CD14-positive monocyte (primary cell): ENCODE measurements at regions not wholly inside any gene's neighbourhood (a gene's known extent, or its start where the extent isn't known, plus 50 kb on each side); places are given as distances from the start of the nearest gene placed in this dataset.

Source experiments
- DNase-seq, 3 donors: peaks; one replicate each; pipeline ENCODE4 v3.0.0-alpha.2; 2011 to 2022
- H2AFZ ChIP-seq: 2 replicates; pipeline ENCODE4 v1.6.0; 2012; ENCODE audit warnings: mild to moderate bottlenecking, low read depth, low read length, inconsistent platforms; ENCODE audit not compliant: insufficient read depth, poor library complexity, severe bottlenecking
- H3K27ac ChIP-seq, 2 donors: 1 replicate in 1 of 2; 2 replicates in 1 of 2; pipeline ENCODE4 v1.5.1; 2012 to 2013; ENCODE audit warnings: low read length in 2 of 2, control low read depth in 1 of 2, inconsistent platforms in 1 of 2, low read depth in 1 of 2, mild to moderate bottlenecking in 1 of 2
- H3K27me3 ChIP-seq, 2 donors: one replicate each; pipeline versions ENCODE4 v1.6.0 to v1.6.1; 2011 to 2013; ENCODE audit warnings: low read length in 2 of 2; ENCODE audit not compliant: control insufficient read depth in 2 of 2, insufficient read depth in 2 of 2
- H3K36me3 ChIP-seq, 2 donors: replicated peaks in 1 of 2; 1 replicate in 1 of 2; 2 replicates in 1 of 2; pipeline versions ENCODE4 v1.5.1 to v1.6.1; 2012 to 2013; ENCODE audit warnings: low read length in 2 of 2, control low read depth in 1 of 2, inconsistent platforms in 1 of 2, mild to moderate bottlenecking in 1 of 2; ENCODE audit not compliant: insufficient read depth in 2 of 2, control insufficient read depth in 1 of 2
- H3K4me1 ChIP-seq, 2 donors: 1 replicate in 1 of 2; 2 replicates in 1 of 2; pipeline versions ENCODE4 v1.5.1 to v1.6.1; 2012 to 2013; ENCODE audit warnings: low read length in 2 of 2, control low read depth in 1 of 2, inconsistent platforms in 1 of 2, mild to moderate bottlenecking in 1 of 2, moderate library complexity in 1 of 2; ENCODE audit not compliant: insufficient read depth in 2 of 2, control insufficient read depth in 1 of 2
- H3K4me2 ChIP-seq: replicated peaks from 2 replicates; pipeline ENCODE3; 2012; ENCODE audit warnings: low read length, moderate library complexity, mild to moderate bottlenecking; ENCODE audit not compliant: poor library complexity, severe bottlenecking; ENCODE audit errors: extremely low read depth
- H3K4me3 ChIP-seq, 3 experiments: fragments of 200-600 bp in 1 of 3; sonication (generic) in 1 of 3; replicated peaks in 1 of 3; 1 replicate in 2 of 3; 2 replicates in 1 of 3; pipeline ENCODE4 v1.5.1; 2011 to 2013; ENCODE audit warnings: low read length in 3 of 3, mild to moderate bottlenecking in 3 of 3, control low read depth in 2 of 3, low read depth in 2 of 3, inconsistent platforms in 1 of 3, moderate library complexity in 1 of 3
- H3K79me2 ChIP-seq: 2 replicates; pipeline ENCODE4 v1.6.0; 2012; ENCODE audit warnings: mild to moderate bottlenecking, control low read depth, inconsistent platforms, low read length, moderate library complexity; ENCODE audit not compliant: insufficient read depth
- H3K9ac ChIP-seq: 2 replicates; pipeline ENCODE4 v1.6.0; 2017; ENCODE audit warnings: low read length, mild to moderate bottlenecking; ENCODE audit not compliant: insufficient read depth, poor library complexity, severe bottlenecking
- H3K9me3 ChIP-seq, 2 donors: replicated peaks in 1 of 2; 1 replicate in 1 of 2; 2 replicates in 1 of 2; pipeline versions ENCODE4 v1.5.1 to v1.6.1; 2012 to 2013; ENCODE audit warnings: low read length in 2 of 2, control low read depth in 1 of 2; ENCODE audit not compliant: control insufficient read depth in 1 of 2, insufficient read depth in 1 of 2
- H4K20me1 ChIP-seq: 2 replicates; pipeline ENCODE4 v1.6.0; 2012; ENCODE audit warnings: mild to moderate bottlenecking, low read length, control low read depth, moderate library complexity; ENCODE audit not compliant: insufficient read depth
- H3K27ac Mint-ChIP-seq, 7 donors: one replicate each; pipeline ENCODE4 v1.8.0; 2020; ENCODE audit warnings: mild to moderate bottlenecking in 7 of 7, mixed read lengths in 7 of 7, moderate library complexity in 6 of 7, inconsistent platforms in 2 of 7
- H3K27me3 Mint-ChIP-seq, 3 donors: one replicate each; pipeline ENCODE4 v1.8.0; 2021 to 2022; ENCODE audit warnings: low read depth in 3 of 3, mild to moderate bottlenecking in 3 of 3, mixed read lengths in 3 of 3, moderate library complexity in 3 of 3, inconsistent platforms in 1 of 3
- H3K36me3 Mint-ChIP-seq, 2 donors: one replicate each; pipeline ENCODE4 v1.8.0; 2020; ENCODE audit warnings: mixed read lengths in 2 of 2, inconsistent platforms in 1 of 2, mild to moderate bottlenecking in 1 of 2
- H3K4me1 Mint-ChIP-seq: one replicate; pipeline ENCODE4 v1.8.0; 2020; ENCODE audit warnings: mild to moderate bottlenecking, mixed read lengths
- H3K4me3 Mint-ChIP-seq, 2 donors: one replicate each; pipeline ENCODE4 v1.8.0; 2020; ENCODE audit warnings: mild to moderate bottlenecking in 2 of 2, mixed read lengths in 2 of 2, moderate library complexity in 1 of 2
- H3K9me3 Mint-ChIP-seq, 7 donors: one replicate each; pipeline ENCODE4 v1.8.0; 2020 to 2022; ENCODE audit warnings: mixed read lengths in 7 of 7, mild to moderate bottlenecking in 6 of 7, moderate library complexity in 6 of 7, inconsistent platforms in 2 of 7
- CTCF ChIP-seq: fragments of 200-600 bp; IDR thresholded peaks from one replicate; pipeline ENCODE4 v1.8.0; 2022; ENCODE audit warnings: antibody characterized with exemption, mild to moderate bottlenecking
- WGBS: methylation state at CpG from one replicate; pipeline ENCODE4 v1.1.5; 2013; ENCODE audit warnings: missing lambda C conversion rate; ENCODE audit not compliant: insufficient coverage; 5-methylcytosine and 5-hydroxymethylcytosine counted together
- intact Hi-C, 2 donors: fragments of 100-400 bp; cut with micrococcal nuclease; formaldehyde crosslinking; loops; one replicate each; pipeline versions ENCODE4 v1.15.0 to v1.15.1; 2023

GRCh38 chr16:8396463-8396862, 193.8 kb downstream of the TMEM114 start:
- Mint-ChIP-seq H3K27me3 (peaks cover 0 to 3% (median 1%) of the 10 kb centered on the region in 3 donors), H3K36me3 (no peaks in the 10 kb centered on the region), H3K9me3 (peaks cover 0 to 10% (median 4%) of the 10 kb centered on the region in 7 donors), H3K4me1 (no peaks in the 10 kb centered on the region), H3K4me3 (no peak overlapping the region), H3K27ac (no peak overlapping the region)
- H3K4me1 ChIP-seq: no peaks in the 10 kb centered on the region
- no peak overlapping the region for H2AFZ ChIP-seq
- H3K4me2 ChIP-seq: no peak overlapping the region
- H3K4me3 ChIP-seq: no peak overlapping the region
- no peak for DNase-seq
- no peak overlapping the region for H3K9ac ChIP-seq
- no peaks in the 10 kb centered on the region for H3K27me3 ChIP-seq
- H4K20me1 ChIP-seq: no peaks in the 10 kb centered on the region
- no peaks in the 10 kb centered on the region for H3K36me3 ChIP-seq
- no peak for TF ChIP-seq CTCF
- intact Hi-C loops: no loop called here
- H3K79me2 ChIP-seq: no peaks in the 10 kb centered on the region
- H3K27ac ChIP-seq: no peak overlapping the region
- no CpG with 5 or more reads among the region's 5 CpGs for WGBS
- H3K9me3 ChIP-seq: no peaks in the 10 kb centered on the region

- no peak for DNase-seq
- Mint-ChIP-seq H3K36me3 (no peaks in the 10 kb centered on the region), H3K27ac (no peak overlapping the region)
Measured at GRCh38 chr16:8391257-8391656, 199.1 kb downstream of the TMEM114 start.

More at GRCh38 chr16:8391257-8391656, 199.1 kb downstream of the TMEM114 start:
- H3K36me3 ChIP-seq: no peaks in the 10 kb centered on the region
- no peaks in the 10 kb centered on the region for H3K27me3 ChIP-seq
- Mint-ChIP-seq H3K4me1 (no peaks in the 10 kb centered on the region), H3K4me3 (no peak overlapping the region), H3K27me3 (no peaks in the 10 kb centered on the region), H3K9me3 (peaks cover 0 to 6% (median 0%) of the 10 kb centered on the region in 7 donors)
- H3K27ac ChIP-seq: no peak overlapping the region
- no peaks in the 10 kb centered on the region for H3K4me1 ChIP-seq
- H3K79me2 ChIP-seq: no peaks in the 10 kb centered on the region
- no peak overlapping the region for H3K9ac ChIP-seq
- no peaks in the 10 kb centered on the region for H3K9me3 ChIP-seq
- H3K4me2 ChIP-seq: no peak overlapping the region
- no peak overlapping the region for H2AFZ ChIP-seq
- WGBS: 60% methylated on average over 1 of the region's 3 CpGs
- no peak for TF ChIP-seq CTCF
- H4K20me1 ChIP-seq: no peaks in the 10 kb centered on the region
- H3K4me3 ChIP-seq: no peak overlapping the region
- intact Hi-C loops: no loop called here
